AML-193 (cell line): ENCODE measurements at regions not wholly inside any gene's neighbourhood (a gene's known extent, or its start where the extent isn't known, plus 50 kb on each side); places are given as distances from the start of the nearest gene placed in this dataset.

Experiments used
- DNase-seq, 2 experiments: peaks; one replicate each; lab custom pipeline; 2025; lab: John Stamatoyannopoulos, UW

DNA sequence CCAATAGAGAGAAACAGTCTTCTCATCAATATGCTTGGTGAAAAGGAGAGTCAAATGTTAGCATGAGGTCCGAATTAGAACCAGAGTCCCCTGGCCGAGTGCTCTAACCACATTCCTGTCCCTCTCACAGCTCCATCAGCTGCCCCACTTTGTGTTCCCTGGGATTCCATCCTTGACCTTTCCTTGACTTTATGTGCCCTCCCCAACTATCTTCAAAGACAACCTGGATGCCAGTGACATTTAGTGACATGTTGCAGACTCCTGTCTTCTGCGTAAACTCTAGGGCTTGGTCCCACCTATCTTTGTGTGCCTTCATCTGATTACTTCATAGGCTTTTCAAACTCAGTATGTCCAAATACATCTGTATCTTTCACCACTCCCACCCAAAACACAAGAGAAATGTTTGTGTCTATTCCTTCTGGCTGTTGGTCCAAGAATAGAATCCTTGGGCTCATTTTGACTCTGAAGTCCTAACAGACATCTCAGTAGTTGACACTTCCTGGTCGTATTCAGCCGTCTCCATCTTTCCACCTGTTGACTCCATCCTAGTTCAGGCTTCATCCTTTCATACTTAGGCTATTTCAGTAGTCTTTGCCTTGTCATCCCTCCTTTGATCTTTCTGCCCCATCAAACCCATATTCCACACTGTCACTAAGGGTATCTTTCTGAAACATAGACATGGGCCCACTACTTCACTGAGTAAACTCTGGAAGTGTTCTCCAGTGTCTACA is 101.4 kb upstream of the CD180 start:
- no peak for DNase-seq

DNA sequence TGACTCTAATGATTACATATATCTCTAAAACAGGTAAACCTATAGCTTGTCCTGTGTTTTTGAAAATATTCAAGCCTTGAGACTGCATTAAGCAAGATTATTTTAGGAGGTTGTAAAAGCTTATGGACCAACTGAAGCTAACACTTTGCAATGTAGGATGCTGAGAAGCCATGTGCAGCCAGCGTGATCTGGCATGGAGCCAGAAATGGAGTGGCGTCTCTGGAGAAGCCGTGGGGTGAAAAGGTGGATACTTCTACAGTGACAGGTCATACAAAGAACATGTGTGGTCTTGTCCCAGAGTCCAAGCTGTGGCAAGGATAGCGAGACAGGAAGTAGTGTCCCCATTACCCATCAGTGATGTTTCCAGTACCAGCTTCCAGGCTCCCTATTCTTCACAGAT is 100.8 kb upstream of the CD180 start:
- no peak for DNase-seq

DNA sequence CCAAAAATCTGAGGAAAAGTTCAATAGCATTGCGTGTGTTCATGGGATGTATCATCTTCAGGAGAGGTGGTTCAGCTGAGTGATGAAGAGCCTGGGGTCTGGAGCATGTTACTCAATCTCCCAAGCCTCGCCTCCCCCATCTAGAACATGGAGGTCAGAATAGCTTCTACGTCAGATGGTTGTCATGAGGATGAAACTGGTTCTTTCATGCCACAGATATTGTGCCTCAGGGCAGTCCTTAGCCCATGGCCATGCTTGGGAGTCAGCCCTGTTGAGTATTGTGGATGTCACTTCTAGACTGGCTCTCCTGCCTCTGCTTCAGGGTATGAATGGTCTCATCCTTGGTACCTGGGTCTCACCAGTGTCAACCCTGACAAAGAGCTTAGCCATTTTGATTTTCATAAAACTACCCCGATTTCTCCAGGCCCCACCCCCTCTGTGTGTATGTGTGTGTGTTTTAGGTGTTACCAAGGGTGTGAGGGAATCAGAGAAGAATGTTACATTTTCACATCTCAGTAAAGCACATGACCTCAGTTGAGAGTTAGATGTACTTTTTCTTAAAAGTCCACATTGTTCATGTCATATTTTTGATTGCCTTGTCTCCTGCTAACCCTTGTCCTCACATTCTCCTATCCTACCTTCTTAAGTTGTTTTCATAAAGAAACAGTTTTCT is 97.8 kb upstream of the CD180 start:
- no peak for DNase-seq

- no peak for DNase-seq
These were observed 96.6 kb upstream of the CD180 start for GRCh38 chr5:67293226-67293625.

- DNase-seq, result no peak
These were observed 95.8 kb upstream of the CD180 start for GRCh38 chr5:67292201-67292940.

DNA sequence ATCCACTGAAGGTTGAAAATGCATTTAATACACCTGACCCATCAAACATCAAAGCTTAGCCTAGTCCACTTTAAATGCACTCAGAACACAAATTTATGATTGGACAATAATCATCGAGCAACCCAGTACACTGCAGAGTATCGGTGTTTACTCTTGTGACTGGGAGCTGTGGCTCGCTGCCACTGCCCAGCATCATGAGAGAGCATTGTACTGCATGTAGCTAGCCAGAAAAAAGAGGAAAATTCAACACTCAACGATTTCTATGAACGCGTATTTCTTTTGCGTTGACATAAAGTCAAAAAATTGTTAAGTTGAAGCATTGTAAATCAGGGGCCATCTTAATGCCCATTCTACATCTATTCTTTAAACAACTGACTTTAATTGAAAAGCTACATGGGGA is 95.1 kb upstream of the CD180 start:
- no peak for DNase-seq

DNA sequence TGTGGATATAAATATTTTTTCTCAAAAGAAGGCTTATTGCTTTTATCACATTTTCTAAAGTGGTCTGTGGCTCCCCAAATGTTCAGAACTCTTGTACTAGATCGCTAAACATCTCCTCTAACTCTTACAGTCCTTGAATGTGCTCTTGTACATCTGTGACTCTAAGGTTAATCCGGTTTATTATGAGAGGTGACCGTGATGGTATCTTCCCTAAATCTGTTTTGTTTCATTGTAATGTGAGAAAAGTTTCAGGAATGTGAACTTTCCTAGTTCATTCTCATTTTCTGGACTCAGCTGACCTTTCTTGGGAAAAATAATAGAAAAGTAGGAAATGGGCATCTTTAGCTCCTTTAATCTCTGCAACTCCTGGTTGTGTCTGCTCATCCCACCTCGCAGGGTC is 94.5 kb upstream of the CD180 start:
- DNase-seq, result no peak

DNA sequence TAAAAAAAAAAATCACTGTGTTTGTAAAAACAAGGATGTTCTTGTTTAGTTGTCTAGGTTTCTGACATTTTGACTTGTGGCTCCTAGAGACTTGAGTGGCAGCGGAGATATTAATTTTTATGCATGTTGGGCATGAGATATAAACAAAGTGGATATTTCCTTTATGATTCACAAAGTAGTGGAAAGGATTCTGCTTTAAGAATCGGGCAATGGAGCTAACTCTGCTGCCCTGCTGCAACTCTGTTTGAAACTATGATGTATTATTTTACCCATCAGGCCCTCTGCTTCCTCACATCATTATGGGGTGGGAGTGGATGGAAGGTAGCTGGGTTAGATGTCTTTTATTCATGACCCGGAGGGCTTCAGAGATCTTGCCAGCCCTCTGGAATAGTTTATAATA is 94.1 kb upstream of the CD180 start:
- DNase-seq, result no peak

DNA sequence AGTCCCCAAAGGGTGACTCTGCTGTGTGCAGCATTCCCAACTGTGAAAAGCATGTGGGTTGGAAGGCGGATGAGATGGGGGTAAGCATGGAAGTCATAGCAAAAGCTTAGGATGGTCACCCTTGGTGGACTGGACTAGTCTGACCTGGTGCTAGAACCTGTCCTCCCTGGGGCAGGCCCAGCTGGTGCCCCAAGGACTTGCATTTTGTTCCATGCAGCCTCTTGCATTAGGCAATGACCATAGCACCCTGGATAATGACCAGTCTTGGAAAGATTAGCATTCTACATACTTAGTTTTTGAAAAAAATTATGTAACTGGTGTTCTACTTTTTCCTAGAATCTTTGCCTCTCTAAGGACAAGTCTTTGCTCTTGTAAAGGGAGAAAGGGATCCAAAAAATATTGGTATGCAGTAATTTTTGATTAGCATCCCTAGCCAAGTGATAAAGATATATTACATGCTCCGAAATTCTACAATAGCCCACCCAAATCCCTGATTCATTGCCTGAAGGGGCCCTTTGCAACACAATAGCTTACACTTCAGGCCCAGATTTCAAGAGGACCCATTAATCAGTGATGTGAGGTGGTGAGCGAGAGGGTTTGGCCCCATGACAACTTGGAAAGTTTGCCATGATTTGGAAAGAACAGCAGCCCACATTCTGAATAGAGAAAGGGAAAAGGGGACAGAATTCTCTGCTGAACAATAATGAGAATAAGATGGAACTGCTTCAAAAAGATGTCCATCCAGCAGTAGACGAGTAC is 93.3 kb upstream of the CD180 start:
- DNase-seq, result no peak

DNA sequence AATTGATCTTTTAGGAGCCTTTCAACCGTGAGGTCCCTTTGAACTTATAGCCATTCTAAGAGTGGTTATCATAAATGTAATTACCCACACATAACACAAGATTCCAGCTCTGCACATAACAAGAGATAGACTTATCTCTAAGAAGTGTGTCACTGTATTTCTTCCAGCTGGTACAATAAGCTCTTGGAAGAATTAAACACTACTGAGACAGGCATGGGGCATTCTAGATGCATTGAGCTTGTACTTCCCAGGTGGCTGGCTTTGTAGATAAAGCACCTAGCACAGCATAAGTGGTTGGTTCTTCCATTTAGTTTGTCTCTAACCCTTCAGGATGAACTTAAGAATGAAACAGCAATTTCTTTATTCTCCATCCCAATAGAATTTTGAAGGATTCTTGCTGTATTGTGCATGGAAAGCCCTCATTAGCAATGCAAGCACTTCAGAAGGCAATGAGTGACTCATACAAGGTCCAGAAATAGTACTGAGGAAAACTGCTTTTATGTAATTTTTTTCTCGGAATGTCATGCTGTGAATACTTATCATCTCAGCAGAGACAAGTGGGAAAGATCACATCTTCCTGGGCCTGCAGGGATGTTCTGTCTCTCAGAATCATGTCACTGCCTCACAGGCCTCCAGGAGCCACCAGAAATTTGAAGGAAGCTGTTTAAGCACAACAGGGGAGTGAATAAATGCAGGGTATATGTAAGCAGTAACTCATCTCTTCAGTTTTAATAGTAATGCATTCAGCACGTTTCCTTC is 91.1 kb upstream of the CD180 start:
- DNase-seq, result no peak

GRCh38 chr5:67286006-67286405 is 89.4 kb upstream of the CD180 start:
- DNase-seq, result no peak

- no peak for DNase-seq
These were observed 87.4 kb upstream of the CD180 start for GRCh38 chr5:67283988-67284487.

GRCh38 chr5:67283275-67283987 is 86.8 kb upstream of the CD180 start:
- no peak for DNase-seq

DNA sequence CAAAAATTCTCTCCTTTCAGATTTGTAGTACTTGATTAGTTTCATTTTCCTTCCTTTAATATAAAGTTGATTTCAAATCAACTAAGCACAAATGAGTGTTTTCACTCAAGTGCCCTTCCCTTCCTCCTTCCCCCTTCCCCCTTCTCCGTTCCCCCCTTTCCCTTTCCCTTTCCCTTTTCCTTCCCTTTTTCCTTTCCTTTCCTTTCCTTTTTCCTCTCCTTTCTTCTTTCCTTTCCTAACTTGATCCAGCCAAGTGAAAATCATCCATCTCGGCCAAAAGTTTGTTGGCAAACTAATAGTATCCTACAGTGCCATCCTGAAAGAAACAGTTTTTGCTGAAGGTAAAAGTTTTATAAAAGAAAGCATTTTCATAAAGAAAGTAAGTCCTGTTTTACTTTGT is 85.3 kb upstream of the CD180 start:
- DNase-seq, result no peak

- DNase-seq, result no peak
These were observed 77.2 kb upstream of the CD180 start for GRCh38 chr5:67273689-67274356.

DNA sequence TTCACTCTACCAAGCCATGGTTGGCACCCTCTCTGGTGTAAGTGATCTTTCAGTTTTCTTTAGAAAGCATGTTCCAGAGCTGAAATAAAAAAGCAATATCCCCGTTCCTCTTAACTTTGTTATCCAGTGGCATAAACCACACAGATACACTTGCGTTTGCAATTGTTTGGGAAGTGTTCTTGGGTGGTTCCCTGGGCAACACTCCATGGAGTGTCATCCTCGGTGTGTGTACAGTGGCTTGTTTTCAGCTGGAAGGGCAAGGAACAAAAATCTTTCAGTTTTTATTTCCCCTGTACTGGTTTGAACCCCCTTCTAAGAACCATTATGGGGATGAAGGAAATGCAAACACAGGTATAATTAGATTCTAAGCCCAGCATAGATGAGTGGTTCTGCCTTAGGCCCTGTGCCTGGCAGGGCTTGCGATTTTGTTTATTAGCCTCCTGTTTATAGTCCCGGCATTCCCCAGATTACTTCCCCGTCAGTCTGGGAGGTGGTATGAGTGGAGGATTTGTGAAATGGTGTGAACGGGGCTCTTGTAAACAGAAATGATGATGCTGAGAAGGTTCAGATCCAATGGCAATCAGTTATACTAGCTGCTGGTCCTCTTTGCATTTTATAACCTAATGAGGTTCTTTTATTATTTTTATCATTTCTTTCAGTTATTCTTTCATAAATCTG is 76.0 kb upstream of the CD180 start:
- DNase-seq, result no peak

- no peak for DNase-seq
These were observed 71.8 kb upstream of the CD180 start for GRCh38 chr5:67268231-67269021.

- no peak for DNase-seq
These were observed 71.1 kb upstream of the CD180 start for GRCh38 chr5:67267512-67268216.
